SK-N-SH (cell line): ENCODE measurements at regions not wholly inside any gene's neighbourhood (a gene's known extent, or its start where the extent isn't known, plus 50 kb on each side); places are given as distances from the start of the nearest gene placed in this dataset.

Experiments
- CHD2 ChIP-seq: fragments of 150-350 bp; IDR thresholded peaks from 2 replicates; pipeline ENCODE4 v1.6.1; 2018; ENCODE audit warnings: low read length; ENCODE audit not compliant: partially characterized antibody
- CTCF ChIP-seq: fragments of 200-600 bp; sonication (generic); IDR thresholded peaks from 2 replicates; pipeline ENCODE4 v1.6.1; 2017; ENCODE audit warnings: antibody characterized with exemption, mild to moderate bottlenecking, moderate library complexity
- EZH2phosphoT487 ChIP-seq: fragments of 200-600 bp; sonication (generic); IDR thresholded peaks from 2 replicates; pipeline ENCODE4 v1.6.1; 2017; ENCODE audit warnings: low read depth, mixed run types, mild to moderate bottlenecking, antibody characterized with exemption, moderate library complexity, borderline replicate concordance
- JUND ChIP-seq: IDR thresholded peaks from 2 replicates; pipeline ENCODE4 v1.4.0; 2012
- MXI1 ChIP-seq: IDR thresholded peaks from 2 replicates; pipeline ENCODE4 v1.6.1; 2012; ENCODE audit warnings: mild to moderate bottlenecking, low read depth, low read length, improper control_type of control experiment
- NRF1 ChIP-seq: IDR thresholded peaks from 2 replicates; pipeline ENCODE4 v1.6.1; 2012; ENCODE audit warnings: low read depth, mild to moderate bottlenecking, low read length
- POLR2AphosphoS5 ChIP-seq: IDR thresholded peaks from 2 replicates; pipeline ENCODE4 v1.6.1; 2012; ENCODE audit warnings: low read depth, low read length
- RFX5 ChIP-seq: IDR thresholded peaks from 2 replicates; pipeline ENCODE4 v1.6.1; 2012; ENCODE audit warnings: mild to moderate bottlenecking, improper control_type of control experiment, low read length
- SIN3A ChIP-seq: IDR thresholded peaks from 2 replicates; pipeline ENCODE4 v1.6.1; 2012; ENCODE audit warnings: low read depth, mild to moderate bottlenecking, low read length, moderate library complexity, borderline replicate concordance
- TAF1 ChIP-seq: IDR thresholded peaks from 2 replicates; pipeline ENCODE4 v1.6.1; 2012; ENCODE audit warnings: low read depth, mild to moderate bottlenecking, low read length, moderate library complexity, borderline replicate concordance
- TF ChIP-seq, protein P1 (sequence below): IDR thresholded peaks from 2 replicates; pipeline ENCODE4 v1.6.1; 2012; ENCODE audit warnings: mild to moderate bottlenecking, low read depth, low read length, moderate library complexity

GRCh38 chr3:145704020-145704419 is 457.0 kb downstream of the PLOD2 start:
- no peak for TF ChIP-seq CTCF
- no peak for TF ChIP-seq SIN3A
- TF ChIP-seq, protein P1, sequence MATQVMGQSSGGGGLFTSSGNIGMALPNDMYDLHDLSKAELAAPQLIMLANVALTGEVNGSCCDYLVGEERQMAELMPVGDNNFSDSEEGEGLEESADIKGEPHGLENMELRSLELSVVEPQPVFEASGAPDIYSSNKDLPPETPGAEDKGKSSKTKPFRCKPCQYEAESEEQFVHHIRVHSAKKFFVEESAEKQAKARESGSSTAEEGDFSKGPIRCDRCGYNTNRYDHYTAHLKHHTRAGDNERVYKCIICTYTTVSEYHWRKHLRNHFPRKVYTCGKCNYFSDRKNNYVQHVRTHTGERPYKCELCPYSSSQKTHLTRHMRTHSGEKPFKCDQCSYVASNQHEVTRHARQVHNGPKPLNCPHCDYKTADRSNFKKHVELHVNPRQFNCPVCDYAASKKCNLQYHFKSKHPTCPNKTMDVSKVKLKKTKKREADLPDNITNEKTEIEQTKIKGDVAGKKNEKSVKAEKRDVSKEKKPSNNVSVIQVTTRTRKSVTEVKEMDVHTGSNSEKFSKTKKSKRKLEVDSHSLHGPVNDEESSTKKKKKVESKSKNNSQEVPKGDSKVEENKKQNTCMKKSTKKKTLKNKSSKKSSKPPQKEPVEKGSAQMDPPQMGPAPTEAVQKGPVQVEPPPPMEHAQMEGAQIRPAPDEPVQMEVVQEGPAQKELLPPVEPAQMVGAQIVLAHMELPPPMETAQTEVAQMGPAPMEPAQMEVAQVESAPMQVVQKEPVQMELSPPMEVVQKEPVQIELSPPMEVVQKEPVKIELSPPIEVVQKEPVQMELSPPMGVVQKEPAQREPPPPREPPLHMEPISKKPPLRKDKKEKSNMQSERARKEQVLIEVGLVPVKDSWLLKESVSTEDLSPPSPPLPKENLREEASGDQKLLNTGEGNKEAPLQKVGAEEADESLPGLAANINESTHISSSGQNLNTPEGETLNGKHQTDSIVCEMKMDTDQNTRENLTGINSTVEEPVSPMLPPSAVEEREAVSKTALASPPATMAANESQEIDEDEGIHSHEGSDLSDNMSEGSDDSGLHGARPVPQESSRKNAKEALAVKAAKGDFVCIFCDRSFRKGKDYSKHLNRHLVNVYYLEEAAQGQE: no peak
- no peak for TF ChIP-seq TAF1
- TF ChIP-seq NRF1: no peak
- TF ChIP-seq POLR2AphosphoS5: no peak
- TF ChIP-seq JUND: no peak
- TF ChIP-seq MXI1: no peak
- no peak for TF ChIP-seq RFX5
- no peak for TF ChIP-seq CHD2
- no peak for TF ChIP-seq EZH2phosphoT487
